Globus pallidus (tissue), 1 donor: ENCODE measurements at regions not wholly inside any gene's neighbourhood (a gene's known extent, or its start where the extent isn't known, plus 50 kb on each side); places are given as distances from the start of the nearest gene placed in this dataset.

Experiments used
- DNase-seq: peaks from one replicate; pipeline ENCODE4 v3.0.0-alpha.2; 2015; ENCODE audit warnings: low spot score

- no peak for DNase-seq
These were observed 84.5 kb upstream of the CDKN3 start for GRCh38 chr14:54312166-54312801.

DNA sequence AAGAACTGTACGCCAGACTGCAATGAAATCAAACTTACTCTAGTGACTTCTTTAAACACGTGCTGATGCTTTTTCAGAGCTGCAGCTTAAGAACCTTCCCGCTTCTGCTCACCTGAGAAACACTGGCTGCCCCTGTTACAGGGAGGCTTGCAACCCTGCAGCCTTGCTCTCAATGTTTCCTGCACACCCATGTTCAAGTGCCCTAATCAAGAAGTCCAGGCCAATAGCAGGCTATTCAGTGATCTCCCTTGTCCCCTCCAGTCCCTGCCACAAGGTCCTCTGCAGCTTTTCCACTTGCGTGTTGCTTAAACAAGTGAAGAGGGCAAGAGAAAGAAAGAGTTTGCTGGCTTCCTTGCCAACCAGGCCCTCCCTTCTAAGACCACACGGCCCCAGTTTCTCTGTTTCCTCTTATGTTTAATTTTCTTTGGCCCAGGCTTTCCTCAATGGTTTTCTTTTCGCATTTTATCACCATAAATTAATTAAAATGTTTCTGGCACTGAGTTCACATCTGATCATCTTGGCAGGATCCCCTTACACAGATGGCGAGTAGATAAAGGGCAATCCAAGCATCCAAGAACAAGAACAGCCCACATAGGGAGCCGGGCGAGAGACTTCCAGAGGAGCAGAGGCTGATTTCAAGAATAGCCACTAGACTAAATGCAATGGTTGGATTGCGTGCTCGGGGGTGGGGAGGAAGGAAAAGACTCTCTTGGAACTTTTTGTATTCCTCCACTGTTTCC, 82.3 kb upstream of the CDKN3 start:
- no peak for DNase-seq

DNA sequence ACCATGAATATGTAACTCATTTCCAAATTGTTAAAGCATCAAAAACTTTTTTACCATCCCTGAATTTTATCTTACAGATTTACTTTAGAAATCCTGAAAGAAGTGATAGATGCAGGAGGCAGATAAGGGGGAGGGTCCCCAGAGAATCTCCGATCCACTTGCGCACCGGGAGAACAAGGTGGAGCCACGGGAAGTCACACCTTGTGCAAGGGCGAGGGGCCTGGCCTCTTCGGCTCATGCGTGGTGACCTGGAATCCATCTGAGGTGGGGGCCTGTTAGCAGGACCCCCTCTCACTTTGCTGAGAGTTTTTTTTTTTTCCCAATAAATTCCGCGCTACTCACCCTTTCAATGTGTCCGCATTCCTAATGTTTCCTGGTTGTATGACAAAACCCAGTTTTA, 80.2 kb upstream of the CDKN3 start:
- no peak for DNase-seq

DNA sequence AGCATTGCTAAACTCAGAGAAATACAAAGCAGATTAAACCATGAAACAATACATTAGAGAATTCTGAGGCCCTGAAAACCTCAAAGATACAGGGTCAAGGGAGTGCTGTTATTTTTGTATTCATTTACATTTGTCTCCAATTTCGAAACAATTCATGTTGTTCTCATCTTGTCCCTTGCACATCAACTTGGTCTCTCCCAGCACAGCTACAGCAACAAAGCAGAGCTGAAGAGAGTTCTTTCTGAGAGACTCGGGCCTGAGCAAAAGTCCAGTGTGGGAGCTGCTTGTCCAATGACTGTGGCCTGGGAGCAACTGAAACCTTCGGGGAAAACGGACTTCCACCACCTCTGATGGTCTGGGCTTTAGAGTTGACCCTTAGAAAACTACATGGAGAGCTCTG, 79.4 kb upstream of the CDKN3 start:
- no peak for DNase-seq

DNA sequence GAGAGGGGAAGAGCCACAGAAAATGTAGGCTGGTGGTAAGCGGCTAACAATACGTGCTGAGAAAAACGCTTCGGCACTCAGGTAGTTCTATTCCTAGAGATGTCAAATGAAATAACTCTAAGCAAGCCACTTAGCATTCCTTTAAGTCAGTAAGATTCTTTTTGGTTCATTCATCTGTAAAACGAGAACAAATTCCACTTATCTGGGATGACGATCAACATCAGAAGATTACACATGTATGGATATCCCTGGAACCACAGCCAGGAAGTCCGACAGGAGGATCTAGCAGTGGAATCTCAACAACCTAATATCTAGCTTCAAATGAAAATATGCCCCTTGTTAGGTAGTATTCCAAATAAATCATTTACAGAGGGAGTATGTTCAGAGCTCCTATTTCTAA, 74.6 kb upstream of the CDKN3 start:
- DNase-seq, result no peak

- DNase-seq, result no peak
These were observed 74.0 kb upstream of the CDKN3 start for GRCh38 chr14:54322701-54323337.

DNA sequence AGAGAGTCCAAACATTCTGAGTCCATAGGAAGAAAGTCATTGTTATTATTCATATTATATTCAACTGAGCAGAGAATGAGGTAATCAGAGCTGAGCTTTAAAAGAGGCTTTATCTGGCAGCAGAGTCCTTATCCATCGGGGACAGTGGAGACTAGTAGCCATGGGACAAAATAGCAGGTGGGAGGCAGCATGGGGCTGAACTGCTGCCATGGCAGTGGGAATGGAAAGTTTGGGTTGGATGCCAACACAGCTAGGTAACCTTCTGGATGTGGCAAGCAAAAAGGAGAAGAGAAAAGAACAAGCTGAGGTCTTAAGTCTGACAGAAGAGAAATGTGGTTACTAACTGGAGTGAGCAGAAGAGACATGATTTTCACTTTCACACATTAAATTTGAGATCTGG, 71.0 kb upstream of the CDKN3 start:
- DNase-seq, result no peak

- peak; percentile 42 for DNase-seq
These were observed 67.6 kb upstream of the CDKN3 start for GRCh38 chr14:54329082-54329695.

- DNase-seq, result no peak
These were observed 65.9 kb upstream of the CDKN3 start for GRCh38 chr14:54330876-54331275.

- DNase-seq, result no peak
These were observed 65.3 kb upstream of the CDKN3 start for GRCh38 chr14:54331516-54331915.

DNA sequence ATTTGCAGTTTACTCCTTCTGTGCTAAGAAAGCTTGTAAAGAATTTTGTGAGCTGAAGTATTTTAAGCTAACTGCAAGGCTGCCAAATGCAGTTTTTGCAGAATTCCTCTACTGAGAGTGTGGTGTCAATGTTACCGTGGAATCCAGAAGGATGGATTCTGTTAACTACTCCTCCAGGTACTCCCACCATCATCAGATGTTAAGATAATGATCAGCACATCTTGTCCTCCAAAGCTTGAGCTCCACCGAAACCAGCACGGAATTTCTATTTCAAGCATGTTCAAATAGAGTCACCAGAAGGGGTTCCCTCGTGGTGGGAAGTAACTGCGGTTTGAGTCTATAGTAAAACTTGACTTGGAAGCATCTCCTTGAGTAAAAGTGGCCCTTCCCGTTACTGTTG, 64.3 kb upstream of the CDKN3 start:
- DNase-seq, result no peak

- DNase-seq, result no peak
These were observed 63.3 kb upstream of the CDKN3 start for GRCh38 chr14:54333511-54333910.

GRCh38 chr14:54335569-54336155, 61.1 kb upstream of the CDKN3 start:
- DNase-seq, result no peak

- DNase-seq, result no peak
These were observed 59.5 kb upstream of the CDKN3 start for GRCh38 chr14:54337314-54337713.

DNA sequence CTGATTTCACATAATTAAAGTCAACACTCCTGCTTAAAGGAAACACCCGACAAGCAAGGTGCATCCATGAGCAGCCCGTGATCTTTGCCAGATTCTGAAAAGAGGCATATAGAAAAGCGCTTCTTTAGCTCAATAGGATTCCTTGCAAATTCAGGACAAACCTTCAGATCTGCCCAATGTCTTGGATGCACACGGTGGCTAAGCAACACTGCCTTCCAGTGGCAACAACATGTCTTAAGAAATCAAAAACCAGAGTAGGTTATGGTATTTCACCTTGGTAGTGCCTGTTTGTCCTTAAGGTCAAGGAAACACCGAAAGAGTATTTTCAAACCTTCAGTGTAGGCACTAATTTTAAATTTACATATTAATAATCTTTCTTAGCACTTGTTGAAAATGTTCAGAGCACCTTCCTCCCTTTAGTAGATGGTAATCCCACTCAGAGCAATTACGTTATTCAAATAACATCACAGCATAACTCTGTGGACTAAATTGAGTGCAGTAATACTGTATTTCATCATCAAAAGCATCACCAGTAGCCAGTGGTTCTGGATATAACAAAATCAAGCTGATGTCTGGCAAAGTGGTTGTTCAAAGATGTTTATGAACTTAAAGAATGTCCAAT, 58.0 kb upstream of the CDKN3 start:
- no peak for DNase-seq

- DNase-seq, result no peak
These were observed 57.0 kb upstream of the CDKN3 start for GRCh38 chr14:54339771-54340170.

DNA sequence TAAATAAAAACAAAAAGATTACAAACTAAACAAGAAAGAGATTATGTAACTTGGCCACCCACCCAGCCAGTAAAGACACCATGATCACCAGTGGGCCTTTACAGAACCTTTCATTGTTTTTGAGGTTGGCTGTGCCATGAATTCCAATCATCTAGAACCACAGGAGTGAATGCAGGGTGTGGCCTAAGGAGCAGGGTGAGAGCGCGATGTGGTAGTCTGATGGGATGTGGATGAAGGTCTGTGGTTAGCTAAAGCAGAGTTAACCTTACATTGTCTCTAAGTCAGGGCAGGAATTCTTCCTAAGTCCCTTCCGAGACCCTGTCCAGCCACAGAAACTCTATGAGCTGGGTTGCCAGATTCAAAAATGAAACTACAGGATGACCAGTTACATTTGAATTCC, 54.0 kb upstream of the CDKN3 start:
- no peak for DNase-seq

DNA sequence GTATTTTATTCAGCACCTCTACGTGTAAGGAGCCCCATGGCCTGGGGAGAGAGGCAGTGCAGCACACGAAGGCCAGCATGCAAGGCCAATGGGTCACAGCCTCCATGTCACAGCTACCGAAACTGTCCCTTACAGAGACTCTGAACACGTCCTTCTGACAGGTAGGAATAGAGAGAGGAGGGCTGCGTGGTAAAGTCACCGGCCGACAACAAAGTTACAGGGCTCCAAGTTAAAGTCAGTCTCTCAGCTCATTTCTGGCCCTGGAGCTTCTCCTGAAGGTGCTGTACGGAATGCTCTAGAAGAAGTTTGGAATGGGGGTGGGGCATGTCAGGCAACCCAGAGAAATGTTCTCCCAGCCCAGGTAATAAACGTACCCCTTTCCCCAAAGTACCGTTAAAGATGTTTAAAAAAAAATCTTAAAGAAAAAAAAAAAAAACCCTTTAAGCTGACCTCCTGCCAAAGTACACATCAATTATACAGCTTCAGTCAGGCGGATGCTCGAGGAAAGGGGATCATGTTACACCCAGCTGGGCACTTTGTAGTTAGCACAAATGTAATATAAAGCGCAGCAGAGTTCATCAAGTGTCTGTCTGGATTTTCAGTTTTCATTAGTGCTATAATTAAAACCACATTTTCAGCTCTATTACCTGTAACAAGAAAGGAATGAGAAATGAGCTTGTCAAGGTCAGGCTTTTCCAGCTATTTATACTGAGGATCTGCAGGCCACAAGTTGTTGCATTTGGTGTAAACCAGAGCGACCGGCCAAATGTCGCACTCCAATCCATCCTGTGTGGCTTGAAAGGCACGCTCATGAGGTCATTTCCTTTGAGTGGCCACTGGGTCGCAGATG, 53.3 kb upstream of the CDKN3 start:
- no peak for DNase-seq

DNA sequence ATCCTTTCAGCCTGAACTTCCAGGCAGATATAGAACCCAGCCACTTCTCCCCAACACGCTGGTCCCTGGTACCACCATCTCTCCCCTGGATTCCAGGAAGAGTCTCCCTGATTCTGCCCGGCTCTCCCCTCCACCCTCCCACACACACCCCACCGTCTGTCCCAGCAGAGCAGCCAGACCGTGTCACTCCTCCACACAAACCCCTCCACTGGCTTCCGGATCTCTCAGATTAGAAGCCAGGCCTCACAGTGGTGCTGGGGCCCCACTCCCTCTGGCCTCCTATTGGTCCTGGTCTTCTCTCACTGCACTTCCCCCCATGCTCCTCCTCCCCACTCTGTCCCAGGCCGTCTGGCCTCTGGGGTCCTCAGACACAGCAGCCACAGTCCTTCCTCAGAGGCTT, 52.4 kb upstream of the CDKN3 start:
- no peak for DNase-seq

DNA sequence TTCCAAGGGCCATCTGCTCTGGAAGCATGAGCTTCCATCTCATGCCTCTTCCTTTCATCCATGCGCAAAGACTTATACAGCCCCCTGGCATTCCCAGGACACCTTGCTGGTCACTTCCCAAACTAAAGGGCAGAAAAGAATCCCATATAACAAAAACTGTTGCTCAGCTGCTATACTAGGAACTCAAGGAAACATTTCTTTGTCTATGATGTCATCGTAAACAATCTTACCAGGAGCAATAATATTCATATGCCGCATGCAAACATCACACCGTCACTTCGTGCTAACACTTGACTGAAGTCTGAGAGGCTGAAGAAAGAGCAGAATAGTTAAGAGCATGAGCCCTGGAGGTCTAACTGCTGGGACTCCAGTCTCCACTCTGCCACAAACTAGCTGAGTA, 50.5 kb upstream of the CDKN3 start:
- DNase-seq, result no peak
